Islet of Langerhans (tissue), 1 donor: ENCODE measurements at regions not wholly inside any gene's neighbourhood (a gene's known extent, or its start where the extent isn't known, plus 50 kb on each side); places are given as distances from the start of the nearest gene placed in this dataset.

Source experiments
- FAIRE-seq: peaks from one replicate; lab custom pipeline; 2011; peaks lifted over from hg19 to GRCh38; lab: Jason Lieb, UNC

GRCh38 chr4:58688568-58688967 lies 1578.4 kb upstream of the IGFBP7 start:
- FAIRE-seq, result no peak

- no peak for FAIRE-seq
These were observed 1569.7 kb upstream of the IGFBP7 start for GRCh38 chr4:58679886-58680285.

GRCh38 chr4:58679051-58679450 lies 1568.9 kb upstream of the IGFBP7 start:
- no peak for FAIRE-seq

GRCh38 chr4:58669783-58670182 lies 1559.6 kb upstream of the IGFBP7 start:
- FAIRE-seq, result no peak

- FAIRE-seq, result no peak
These were observed 1555.5 kb upstream of the IGFBP7 start for GRCh38 chr4:58665649-58666048.

- FAIRE-seq, result no peak
These were observed 1548.5 kb upstream of the IGFBP7 start for GRCh38 chr4:58658701-58659100.

GRCh38 chr4:58653251-58653650 lies 1543.1 kb upstream of the IGFBP7 start:
- no peak for FAIRE-seq

- FAIRE-seq, result no peak
These were observed 1539.0 kb upstream of the IGFBP7 start for GRCh38 chr4:58649226-58649625.

- FAIRE-seq, result no peak
These were observed 1535.9 kb upstream of the IGFBP7 start for GRCh38 chr4:58646126-58646525.

GRCh38 chr4:58644549-58644948 lies 1534.4 kb upstream of the IGFBP7 start:
- no peak for FAIRE-seq

- FAIRE-seq, result no peak
These were observed 1526.2 kb upstream of the IGFBP7 start for GRCh38 chr4:58636381-58636780.

- no peak for FAIRE-seq
These were observed 1507.0 kb upstream of the IGFBP7 start for GRCh38 chr4:58617226-58617625.

- no peak for FAIRE-seq
These were observed 1500.8 kb upstream of the IGFBP7 start for GRCh38 chr4:58611012-58611411.

GRCh38 chr4:58606303-58606702 lies 1496.1 kb upstream of the IGFBP7 start:
- FAIRE-seq, result no peak

- FAIRE-seq, result no peak
These were observed 1493.8 kb upstream of the IGFBP7 start for GRCh38 chr4:58603951-58604350.

- FAIRE-seq, result peak; percentile 88
These were observed 1492.7 kb upstream of the IGFBP7 start for GRCh38 chr4:58602731-58603359.

GRCh38 chr4:58602022-58602421 lies 1491.8 kb upstream of the IGFBP7 start:
- FAIRE-seq, result no peak

GRCh38 chr4:58600290-58600689 lies 1490.1 kb upstream of the IGFBP7 start:
- FAIRE-seq, result no peak

GRCh38 chr4:58590722-58591121 lies 1480.5 kb upstream of the IGFBP7 start:
- FAIRE-seq, result no peak

GRCh38 chr4:58587856-58588255 lies 1477.7 kb upstream of the IGFBP7 start:
- no peak for FAIRE-seq

GRCh38 chr4:58566260-58566659 lies 1456.1 kb upstream of the IGFBP7 start:
- no peak for FAIRE-seq

- FAIRE-seq, result no peak
These were observed 1454.7 kb upstream of the IGFBP7 start for GRCh38 chr4:58564695-58565475.

GRCh38 chr4:58561170-58561569 lies 1451.0 kb upstream of the IGFBP7 start:
- no peak for FAIRE-seq

GRCh38 chr4:58560736-58561135 lies 1450.6 kb upstream of the IGFBP7 start:
- no peak for FAIRE-seq
